H9 (cell line): ENCODE measurements at regions not wholly inside any gene's neighbourhood (a gene's known extent, or its start where the extent isn't known, plus 50 kb on each side); places are given as distances from the start of the nearest gene placed in this dataset.

Source experiments
- DNase-seq: peaks from one replicate; pipeline ENCODE4 v3.0.0-alpha.2; 2017
- H2AFZ ChIP-seq: one replicate; pipeline ENCODE4 v1.6.1; 2013; ENCODE audit warnings: mild to moderate bottlenecking, low read length, control low read depth, moderate library complexity
- H2AK5ac ChIP-seq: 2 replicates; pipeline ENCODE4 v1.6.1; 2013; ENCODE audit warnings: low read length, control low read depth, mixed read lengths; ENCODE audit not compliant: insufficient read length
- H2BK120ac ChIP-seq: one replicate; pipeline ENCODE4 v1.6.1; 2013; ENCODE audit warnings: low read depth, mild to moderate bottlenecking, low read length, control low read depth, inconsistent platforms; ENCODE audit not compliant: poor library complexity, severe bottlenecking
- H2BK12ac ChIP-seq: 2 replicates; pipeline ENCODE4 v1.6.1; 2013; ENCODE audit warnings: low read length, control low read depth, mixed read lengths, low read depth; ENCODE audit not compliant: insufficient read length
- H2BK15ac ChIP-seq: 2 replicates; pipeline ENCODE4 v1.6.1; 2013; ENCODE audit warnings: low read depth, low read length, control low read depth
- H2BK20ac ChIP-seq: one replicate; pipeline ENCODE4 v1.6.1; 2013; ENCODE audit warnings: low read depth, mild to moderate bottlenecking, low read length, control low read depth, inconsistent platforms; ENCODE audit not compliant: poor library complexity, severe bottlenecking
- H2BK5ac ChIP-seq: 2 replicates; pipeline ENCODE4 v1.6.1; 2013; ENCODE audit warnings: low read length, control low read depth, mixed read lengths; ENCODE audit not compliant: insufficient read length
- H3K14ac ChIP-seq: 2 replicates; pipeline ENCODE4 v1.6.1; 2013; ENCODE audit warnings: low read length, control low read depth; ENCODE audit not compliant: insufficient read depth
- H3K18ac ChIP-seq: 2 replicates; pipeline ENCODE4 v1.6.1; 2013; ENCODE audit warnings: low read depth, mild to moderate bottlenecking, mixed read lengths, low read length, control low read depth; ENCODE audit not compliant: insufficient read length
- H3K23ac ChIP-seq: 2 replicates; pipeline ENCODE4 v1.6.1; 2013; ENCODE audit warnings: low read length, control low read depth, mixed read lengths, low read depth; ENCODE audit not compliant: insufficient read length
- H3K23me2 ChIP-seq: 2 replicates; pipeline ENCODE4 v1.6.1; 2013; ENCODE audit warnings: low read depth, mild to moderate bottlenecking, mixed read lengths, low read length, control low read depth; ENCODE audit not compliant: insufficient read length, poor library complexity, severe bottlenecking
- H3K27ac ChIP-seq: 2 replicates; pipeline ENCODE4 v1.5.1; 2013; ENCODE audit warnings: low read length, control low read depth, mixed read lengths, low read depth; ENCODE audit not compliant: insufficient read length
- H3K27me3 ChIP-seq: 2 replicates; pipeline ENCODE4 v1.6.1; 2013; ENCODE audit warnings: low read length, control low read depth, inconsistent platforms; ENCODE audit not compliant: insufficient read depth
- H3K4ac ChIP-seq: 2 replicates; pipeline ENCODE4 v1.6.1; 2013; ENCODE audit warnings: low read depth, mild to moderate bottlenecking, control low read depth, inconsistent platforms, low read length, moderate library complexity
- H3K4me1 ChIP-seq: 2 replicates; pipeline ENCODE4 v1.6.1; 2013; ENCODE audit warnings: low read length, control low read depth, inconsistent platforms; ENCODE audit not compliant: insufficient read depth
- H3K4me2 ChIP-seq: 2 replicates; pipeline ENCODE4 v1.6.1; 2013; ENCODE audit warnings: low read length, control low read depth, mixed read lengths; ENCODE audit not compliant: insufficient read length, insufficient read depth
- H3K56ac ChIP-seq: 2 replicates; pipeline ENCODE4 v1.6.1; 2013; ENCODE audit warnings: low read depth, mild to moderate bottlenecking, mixed read lengths, low read length, control low read depth; ENCODE audit not compliant: insufficient read length
- H3K79me1 ChIP-seq: 2 replicates; pipeline ENCODE4 v1.6.1; 2013; ENCODE audit warnings: low read depth, mild to moderate bottlenecking, moderate library complexity, low read length, control low read depth, inconsistent platforms; ENCODE audit not compliant: insufficient read depth, poor library complexity, severe bottlenecking
- H3K79me2 ChIP-seq: 2 replicates; pipeline ENCODE4 v1.6.1; 2013; ENCODE audit warnings: low read length, control low read depth, inconsistent platforms; ENCODE audit not compliant: insufficient read depth
- H3K9ac ChIP-seq: 2 replicates; pipeline ENCODE4 v1.6.1; 2013; ENCODE audit warnings: low read length, control low read depth, mixed read lengths; ENCODE audit not compliant: insufficient read length; ENCODE audit errors: extremely low read depth
- H3K9me3 ChIP-seq: one replicate; pipeline ENCODE4 v1.6.1; 2013; ENCODE audit warnings: low read depth, low read length, inconsistent platforms; ENCODE audit not compliant: control insufficient read depth
- H3T11ph ChIP-seq: one replicate; pipeline ENCODE4 v1.6.1; 2013; ENCODE audit warnings: mild to moderate bottlenecking, low read length, control low read depth, inconsistent platforms
- H4K20me1 ChIP-seq: one replicate; pipeline ENCODE4 v1.6.1; 2013; ENCODE audit not compliant: control insufficient read depth, insufficient read length, insufficient read depth
- H4K5ac ChIP-seq: 2 replicates; pipeline ENCODE4 v1.6.1; 2013; ENCODE audit warnings: low read depth, mild to moderate bottlenecking, mixed read lengths, low read length, control low read depth; ENCODE audit not compliant: insufficient read length
- H4K8ac ChIP-seq: replicated peaks from 2 replicates; pipeline ENCODE4 v1.6.1; 2013; ENCODE audit warnings: low read length, control low read depth, mixed read lengths, low read depth; ENCODE audit not compliant: insufficient read length
- H4K91ac ChIP-seq: 2 replicates; pipeline ENCODE4 v1.6.1; 2013; ENCODE audit warnings: low read depth, mild to moderate bottlenecking, moderate library complexity, mixed read lengths, low read length, control low read depth; ENCODE audit not compliant: insufficient read length
- H3K27ac Mint-ChIP-seq, 3 experiments: 2 replicates in 2 of 3; 3 replicates in 1 of 3; pipeline ENCODE4 v1.8.0; 2020 to 2021; ENCODE audit warnings: mixed read lengths in 3 of 3, mild to moderate bottlenecking in 1 of 3, moderate library complexity in 1 of 3
- H3K27me3 Mint-ChIP-seq: 2 replicates; pipeline ENCODE4 v1.8.0; 2021; ENCODE audit warnings: low read depth, mild to moderate bottlenecking, moderate library complexity, mixed read lengths
- H3K36me3 Mint-ChIP-seq, 3 experiments: 2 replicates in 2 of 3; 3 replicates in 1 of 3; pipeline ENCODE4 v1.8.0; 2020 to 2021; ENCODE audit warnings: low read depth in 3 of 3, mixed read lengths in 3 of 3; ENCODE audit not compliant: insufficient read depth in 1 of 3
- H3K4me1 Mint-ChIP-seq, 2 experiments: 2 replicates each; pipeline ENCODE4 v1.8.0; 2020; ENCODE audit warnings: mixed read lengths in 2 of 2
- H3K4me3 Mint-ChIP-seq, 2 experiments: 2 replicates in 1 of 2; 3 replicates in 1 of 2; pipeline ENCODE4 v1.8.0; 2020 to 2021; ENCODE audit warnings: mild to moderate bottlenecking in 2 of 2, mixed read lengths in 2 of 2, moderate library complexity in 1 of 2
- H3K9me3 Mint-ChIP-seq, 2 experiments: 2 replicates in 1 of 2; 3 replicates in 1 of 2; pipeline ENCODE4 v1.8.0; 2020; ENCODE audit warnings: mild to moderate bottlenecking in 2 of 2, mixed read lengths in 2 of 2, moderate library complexity in 1 of 2
- CTCF ChIP-seq: fragments of 200-600 bp; sonication (generic); conservative IDR thresholded peaks from 3 replicates; pipeline ENCODE4 v1.8.0; 2021; ENCODE audit warnings: antibody characterized with exemption, mild to moderate bottlenecking
- WGBS: extraction: QIAGEN DNeasy Blood & Tissue Kit; methylation state at CpG from one replicate; pipeline ENCODE4 v1.1.7; 2013; ENCODE audit warnings: missing lambda C conversion rate, low lambda C conversion rate, mixed read lengths; ENCODE audit not compliant: insufficient read length; ENCODE audit errors: extremely low coverage; 5-methylcytosine and 5-hydroxymethylcytosine counted together

GRCh38 chr5:2110934-2111462, 228.3 kb upstream of the IRX4 start:
- H3K27me3 ChIP-seq = no peaks in the 10 kb centered on the region
- no peak overlapping the region for H3K9ac ChIP-seq
- H3T11ph ChIP-seq = no peak overlapping the region
- no peak overlapping the region for H3K56ac ChIP-seq
- no peak overlapping the region for H3K27ac ChIP-seq
- no peaks in the 10 kb centered on the region for H3K9me3 ChIP-seq
- no peak overlapping the region for H2BK120ac ChIP-seq
- no peak overlapping the region for H2BK20ac ChIP-seq
- H3K79me2 ChIP-seq = no peaks in the 10 kb centered on the region
- peaks cover 6 to 13% of the 10 kb centered on the region in 2 experiments for H3K9me3 Mint-ChIP-seq
- H3K4me3 Mint-ChIP-seq = no peak overlapping the region
- no peak for TF ChIP-seq CTCF
- no peak overlapping the region for H2BK12ac ChIP-seq
- H3K23me2 ChIP-seq = no peaks in the 10 kb centered on the region
- no peak overlapping the region for H3K23ac ChIP-seq
- no peaks in the 10 kb centered on the region for H4K20me1 ChIP-seq
- WGBS = no CpG with 5 or more reads among the region's 17 CpGs
- peaks cover 4% of the 10 kb centered on the region in 2 experiments; a peak in 2 of 4 replicates for H3K4me1 Mint-ChIP-seq
- peaks cover 0 to 2% (median 0%) of the 10 kb centered on the region in 3 experiments; a peak in 3 of 7 replicates for H3K36me3 Mint-ChIP-seq
- no peak overlapping the region for H2BK15ac ChIP-seq
- H3K4ac ChIP-seq = no peak overlapping the region
- H3K27me3 Mint-ChIP-seq = peaks cover 3% of the 10 kb centered on the region; the same call in 1 of the 2 replicates
- no peak overlapping the region for H4K91ac ChIP-seq
- H3K14ac ChIP-seq = no peak overlapping the region; the same call in 1 of the 2 replicates
- DNase-seq = no peak
- H3K4me1 ChIP-seq = no peaks in the 10 kb centered on the region
- H2BK5ac ChIP-seq = no peak overlapping the region
- H2AK5ac ChIP-seq = no peak overlapping the region
- no peaks in the 10 kb centered on the region for H3K79me1 ChIP-seq
- no peak overlapping the region for H3K4me2 ChIP-seq
- H4K8ac ChIP-seq = no peak overlapping the region
- H4K5ac ChIP-seq = no peak overlapping the region
- H3K18ac ChIP-seq = no peak overlapping the region
- H3K27ac Mint-ChIP-seq = peak overlapping the region in 1 of 3 experiments; percentile 69; a peak in 1 of 7 replicates
- no peak overlapping the region for H2AFZ ChIP-seq
